NCI-H82 (cell line): ENCODE measurements at regions not wholly inside any gene's neighbourhood (a gene's known extent, or its start where the extent isn't known, plus 50 kb on each side); places are given as distances from the start of the nearest gene placed in this dataset.
A peak's percentile ranks its signal among the peaks of the same experiment; 100 is the strongest.

Experiments used
- DNase-seq: peaks from one replicate; lab custom pipeline; 2025; lab: John Stamatoyannopoulos, UW

- no peak for DNase-seq
Observed at GRCh38 chr14:82445810-82446570, 912.3 kb upstream of the SEL1L start.

- DNase-seq: peak; percentile 46
Observed at GRCh38 chr14:82447586-82447985, 913.9 kb upstream of the SEL1L start.

- no peak for DNase-seq
Observed at GRCh38 chr14:82449926-82450468, 916.3 kb upstream of the SEL1L start.

GRCh38 chr14:82451675-82452074, 918.0 kb upstream of the SEL1L start:
- DNase-seq: no peak

GRCh38 chr14:82482345-82482744, 948.7 kb upstream of the SEL1L start:
- DNase-seq: peak; percentile 36

- DNase-seq: no peak
Observed at GRCh38 chr14:82488473-82488872, 954.8 kb upstream of the SEL1L start.

GRCh38 chr14:82490397-82490796, 956.7 kb upstream of the SEL1L start:
- no peak for DNase-seq

GRCh38 chr14:82492157-82492556, 958.5 kb upstream of the SEL1L start:
- no peak for DNase-seq

GRCh38 chr14:82500222-82500621, 966.6 kb upstream of the SEL1L start:
- DNase-seq: peak; percentile 0

- peak; percentile 96 for DNase-seq
Observed at GRCh38 chr14:82501554-82501953, 967.9 kb upstream of the SEL1L start.

GRCh38 chr14:82502043-82502442, 968.4 kb upstream of the SEL1L start:
- no peak for DNase-seq

- no peak for DNase-seq
Observed at GRCh38 chr14:82504894-82505293, 971.2 kb upstream of the SEL1L start.

GRCh38 chr14:82510007-82510406, 976.4 kb upstream of the SEL1L start:
- no peak for DNase-seq

GRCh38 chr14:82511399-82511798, 977.7 kb upstream of the SEL1L start:
- no peak for DNase-seq

GRCh38 chr14:82520765-82521164, 987.1 kb upstream of the SEL1L start:
- no peak for DNase-seq

- no peak for DNase-seq
Observed at GRCh38 chr14:82521191-82521590, 987.5 kb upstream of the SEL1L start.

- no peak for DNase-seq
Observed at GRCh38 chr14:82528016-82528415, 994.4 kb upstream of the SEL1L start.

- DNase-seq: no peak
Observed at GRCh38 chr14:82533351-82533750, 999.7 kb upstream of the SEL1L start.

GRCh38 chr14:82536566-82536965, 1002.9 kb upstream of the SEL1L start:
- DNase-seq: no peak

GRCh38 chr14:82537831-82538230, 1004.2 kb upstream of the SEL1L start:
- no peak for DNase-seq

GRCh38 chr14:82546401-82546800, 1012.7 kb upstream of the SEL1L start:
- DNase-seq: no peak

- DNase-seq: no peak
Observed at GRCh38 chr14:82549306-82549990, 1015.8 kb upstream of the SEL1L start.

- DNase-seq: peak; percentile 76
Observed at GRCh38 chr14:82562881-82563280, 1029.2 kb upstream of the SEL1L start.
